HG03432 (cell line): ENCODE measurements at regions not wholly inside any gene's neighbourhood (a gene's known extent, or its start where the extent isn't known, plus 50 kb on each side); places are given as distances from the start of the nearest gene placed in this dataset.

Source experiments
- ATAC-seq: cut with Tn5 transposase; IDR thresholded peaks from one replicate; pipeline ENCODE4 v1.9.1; 2021; ENCODE audit warnings: mild to moderate bottlenecking, moderate library complexity; ENCODE audit not compliant: unreplicated experiment

DNA sequence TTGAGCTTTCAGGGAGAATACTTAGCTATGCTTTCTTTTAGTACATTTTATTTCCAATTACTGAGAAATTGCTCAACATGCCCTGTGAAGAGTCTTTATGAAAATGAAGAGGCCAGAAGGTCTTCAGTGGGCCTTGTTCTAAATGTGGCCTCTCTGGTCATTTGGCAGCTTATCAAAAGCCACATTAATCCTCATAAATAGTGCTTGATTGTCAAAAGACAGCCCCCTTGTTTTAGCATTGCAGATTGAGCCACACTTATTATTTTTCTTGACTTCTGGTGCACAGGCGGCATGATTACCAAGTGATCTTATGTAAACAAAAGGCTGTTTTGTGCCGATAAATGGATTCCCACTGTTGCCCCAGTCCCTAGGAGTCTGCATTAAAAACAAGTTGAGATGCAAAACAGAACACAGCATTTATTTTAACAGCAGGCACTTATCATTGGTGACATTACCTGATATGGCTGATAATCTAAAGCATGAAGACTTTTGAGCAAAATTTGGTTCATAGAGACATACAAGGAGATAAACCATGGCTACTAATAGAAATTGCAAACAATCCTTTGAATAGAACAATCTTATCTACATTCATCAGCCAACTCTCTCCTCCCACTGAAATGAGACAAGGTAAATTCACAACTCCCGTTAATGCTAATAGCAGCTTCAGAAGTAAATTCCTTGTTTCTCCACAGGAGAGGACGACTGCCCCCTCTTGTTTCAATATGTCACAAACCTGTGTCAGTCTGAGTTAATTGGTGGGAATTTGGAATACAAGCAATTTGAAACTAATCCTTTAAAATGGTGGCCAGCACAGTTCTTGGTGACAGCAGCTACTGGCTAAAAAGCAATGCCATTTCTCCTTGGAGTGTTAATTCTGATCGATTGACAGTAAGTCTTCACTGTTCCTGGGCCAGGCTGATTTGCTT, 194.3 kb downstream of the NSUN3 start:
- no peak for ATAC-seq

DNA sequence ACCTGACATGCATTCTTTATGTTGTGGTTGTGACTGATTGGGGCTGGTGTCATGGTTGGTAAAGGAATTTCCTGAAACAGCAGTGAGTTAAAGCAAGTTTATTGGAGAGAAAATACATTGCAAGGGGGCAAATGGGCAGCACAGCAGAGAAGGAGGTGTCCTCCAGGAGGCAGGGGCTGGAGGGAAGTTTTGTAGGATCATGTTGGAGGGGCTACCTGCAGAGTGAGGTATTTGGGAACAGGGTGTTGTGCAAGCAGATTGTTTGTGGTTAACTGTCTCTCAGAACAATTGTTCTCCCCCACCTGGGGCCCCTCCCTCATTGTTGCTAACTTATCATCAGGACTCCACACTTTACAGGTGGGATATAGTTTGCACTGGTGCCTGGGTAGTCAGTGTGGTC, 196.0 kb downstream of the NSUN3 start:
- no peak for ATAC-seq

- no peak for ATAC-seq
These were observed 196.4 kb downstream of the NSUN3 start for GRCh38 chr3:94259291-94259690.

GRCh38 chr3:94269763-94270162, 206.9 kb downstream of the NSUN3 start:
- ATAC-seq = no peak

DNA sequence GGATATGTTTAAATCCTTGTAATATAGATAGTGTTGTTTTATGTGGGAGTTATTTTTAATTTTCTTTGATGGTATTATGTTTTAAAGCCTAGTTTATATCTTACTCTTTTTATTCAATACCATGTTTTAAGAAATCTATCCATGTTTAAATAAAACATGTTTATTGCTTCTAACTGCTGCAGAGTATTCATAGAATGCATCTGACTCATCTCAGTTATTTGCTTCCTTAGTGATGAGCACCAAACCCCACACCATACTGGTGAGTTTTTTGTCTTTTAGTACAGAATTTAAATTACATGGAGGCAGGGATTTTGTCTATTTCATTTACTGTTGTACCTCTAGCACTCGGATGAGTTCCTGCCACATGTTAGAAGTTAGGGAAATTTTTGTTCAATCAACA, 209.2 kb downstream of the NSUN3 start:
- ATAC-seq = no peak

GRCh38 chr3:94280958-94281357, 218.1 kb downstream of the NSUN3 start:
- ATAC-seq = no peak

- ATAC-seq = peak; percentile 50
These were observed 223.0 kb downstream of the NSUN3 start for GRCh38 chr3:94285872-94286271.

DNA sequence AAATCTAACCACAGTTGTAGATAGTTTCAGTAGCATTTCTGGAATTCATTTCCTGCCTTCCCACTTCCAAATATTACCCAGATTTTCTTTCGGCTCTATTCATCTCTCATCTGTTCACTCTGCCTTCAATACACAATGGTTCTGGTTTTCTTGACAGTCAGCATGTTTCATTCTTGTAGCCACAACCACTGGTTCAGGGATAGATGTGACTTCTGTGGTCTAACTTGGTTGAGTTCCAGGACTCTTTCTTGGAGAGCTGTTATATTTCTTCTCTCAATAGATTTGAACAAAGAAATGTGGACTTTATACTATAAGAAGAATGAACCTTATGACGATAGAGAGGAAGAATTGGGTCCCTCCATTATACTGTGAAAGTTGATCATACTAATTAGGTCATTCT, 228.8 kb downstream of the NSUN3 start:
- ATAC-seq = no peak

DNA sequence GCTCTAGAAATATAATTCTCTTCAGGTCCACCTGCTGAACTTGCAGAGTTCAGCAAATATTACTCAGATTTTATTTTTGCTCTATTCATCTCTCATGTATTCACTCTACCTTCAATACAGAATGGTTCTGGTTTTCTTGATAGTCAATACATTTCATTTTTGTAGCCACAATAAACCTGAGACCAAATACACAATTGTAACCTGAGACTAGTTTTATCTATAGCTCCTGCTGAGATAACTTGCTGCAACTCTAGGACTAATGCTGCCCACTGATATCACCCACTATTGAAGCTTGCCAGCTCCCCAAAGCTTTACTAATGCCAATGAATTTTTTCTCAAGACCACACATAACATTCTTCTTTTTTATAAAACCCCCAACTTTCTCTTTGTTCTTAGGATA, 229.3 kb downstream of the NSUN3 start:
- no peak for ATAC-seq

- ATAC-seq = no peak
These were observed 230.9 kb downstream of the NSUN3 start for GRCh38 chr3:94293793-94294195.

GRCh38 chr3:94294806-94295205, 231.9 kb downstream of the NSUN3 start:
- ATAC-seq = no peak

- no peak for ATAC-seq
These were observed 236.9 kb downstream of the NSUN3 start for GRCh38 chr3:94299716-94300115.

- ATAC-seq = no peak
These were observed 238.5 kb downstream of the NSUN3 start for GRCh38 chr3:94301366-94301765.

DNA sequence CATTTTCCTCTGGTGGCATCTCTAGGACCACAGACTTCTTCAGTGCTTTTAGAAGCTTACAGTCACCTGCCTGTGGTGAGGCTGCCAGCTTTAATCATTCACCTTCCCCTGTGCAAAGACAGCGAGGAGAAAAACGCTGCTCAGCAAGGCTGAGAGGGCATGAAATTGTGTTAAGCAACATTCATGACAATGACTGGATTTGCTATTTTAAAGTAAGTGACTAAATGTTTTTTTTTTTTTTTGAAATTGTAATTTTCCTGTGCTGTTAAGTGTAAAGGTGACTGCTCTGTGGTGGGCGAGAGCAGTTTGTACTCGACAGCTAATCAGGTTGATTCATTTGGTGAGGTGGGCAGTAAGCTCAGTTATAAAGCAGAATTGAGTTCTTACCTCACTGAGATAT, 240.4 kb downstream of the NSUN3 start:
- ATAC-seq = no peak

DNA sequence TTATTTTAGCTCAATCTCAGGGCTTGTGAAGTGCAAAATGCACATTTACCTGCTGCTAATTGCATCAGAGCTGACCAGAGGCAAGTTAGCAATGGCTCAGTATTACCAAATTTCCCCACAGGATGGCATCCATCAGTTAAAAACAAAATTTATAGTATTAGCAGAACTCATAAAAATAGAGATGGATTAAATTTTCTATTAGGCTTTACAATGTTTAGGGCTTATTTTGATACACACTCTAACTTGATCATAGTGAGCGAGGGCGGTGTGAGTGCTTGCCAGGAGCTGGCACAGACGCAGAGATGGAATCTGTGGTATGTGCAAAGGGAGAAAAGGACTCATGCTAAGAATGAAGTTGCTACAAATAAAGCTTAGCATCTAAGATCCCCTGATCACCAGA, 241.0 kb downstream of the NSUN3 start:
- no peak for ATAC-seq

DNA sequence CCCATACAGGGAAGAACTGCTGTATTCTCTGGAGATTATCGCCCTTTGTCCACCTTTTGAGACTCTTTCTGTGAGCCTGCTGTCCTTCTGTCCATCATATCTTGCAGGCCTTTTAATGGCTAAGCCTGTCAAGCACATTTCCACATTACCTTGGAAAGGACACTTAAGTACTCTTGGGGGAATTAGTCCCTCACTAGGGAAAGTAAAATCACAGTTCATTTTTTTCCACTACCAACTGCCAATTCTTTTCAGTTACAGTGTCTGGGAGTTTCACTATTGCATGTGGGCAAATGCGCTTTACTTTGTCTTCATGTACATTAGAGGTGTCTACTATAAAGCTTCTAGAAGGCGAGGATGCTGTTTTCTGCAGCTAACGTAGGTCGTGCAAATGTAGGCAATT, 242.1 kb downstream of the NSUN3 start:
- ATAC-seq = no peak

DNA sequence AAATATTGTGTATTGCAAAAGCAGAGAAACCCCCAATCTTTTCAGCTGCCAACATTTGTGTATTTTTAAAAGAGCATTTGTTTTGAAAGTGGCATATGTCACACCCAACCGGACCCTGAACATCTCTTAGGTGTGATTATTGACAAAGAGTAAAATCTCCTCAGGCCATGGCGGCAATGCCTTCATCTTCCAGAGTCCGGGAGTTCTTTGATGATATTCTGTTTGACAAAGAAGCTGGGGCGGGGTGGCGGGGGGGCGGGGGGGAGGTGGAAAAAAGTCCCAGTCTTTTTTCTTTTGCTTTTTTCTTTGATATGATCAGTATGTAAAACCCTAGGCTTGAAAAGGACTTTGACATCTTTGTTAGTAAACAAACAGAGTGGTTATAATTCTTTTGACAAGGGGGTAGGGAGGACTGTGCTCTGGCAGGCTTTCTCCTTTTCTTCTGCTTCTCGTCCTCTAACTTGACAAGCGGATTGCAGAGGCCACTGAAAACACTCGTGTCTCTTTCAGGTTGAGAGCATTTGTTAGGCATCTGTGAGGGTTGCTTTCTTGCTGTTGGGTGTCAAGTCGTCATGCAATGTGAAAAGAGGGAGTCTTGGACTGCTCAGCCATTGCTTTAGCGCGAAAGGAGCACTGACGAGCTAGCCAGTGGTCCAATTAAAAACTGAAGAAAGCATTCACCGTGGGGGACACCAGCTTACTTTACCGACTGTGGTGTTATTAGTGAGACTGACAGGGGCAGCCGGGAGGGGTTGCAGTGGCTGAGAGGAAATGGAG, 243.2 kb downstream of the NSUN3 start:
- ATAC-seq = no peak

- ATAC-seq = no peak
These were observed 244.7 kb downstream of the NSUN3 start for GRCh38 chr3:94307588-94307987.

GRCh38 chr3:94308767-94309166, 245.9 kb downstream of the NSUN3 start:
- no peak for ATAC-seq

- no peak for ATAC-seq
These were observed 247.7 kb downstream of the NSUN3 start for GRCh38 chr3:94310341-94311135.

DNA sequence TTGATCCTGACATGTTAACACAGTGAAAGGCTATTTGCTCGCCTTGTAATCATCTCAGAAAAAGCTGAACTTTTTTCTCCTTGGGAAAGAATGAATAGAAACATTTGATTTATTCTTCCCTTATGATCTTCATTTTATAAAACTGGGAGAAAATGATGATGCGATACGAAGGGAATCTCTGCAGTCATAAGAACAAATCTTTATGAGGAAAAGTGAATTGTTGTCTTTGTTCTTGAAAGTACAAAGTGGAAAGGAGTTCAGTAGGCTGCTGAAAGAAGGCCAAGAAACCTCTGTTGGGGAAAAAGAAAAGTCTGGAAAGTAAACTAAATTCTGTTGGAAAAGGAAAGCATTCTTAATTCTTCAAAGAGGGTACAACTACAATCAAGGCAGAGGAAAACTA, 248.8 kb downstream of the NSUN3 start:
- ATAC-seq = no peak
